NCI-H748 (cell line): ENCODE measurements at regions not wholly inside any gene's neighbourhood (a gene's known extent, or its start where the extent isn't known, plus 50 kb on each side); places are given as distances from the start of the nearest gene placed in this dataset.

Experiments used
- DNase-seq: peaks from one replicate; lab custom pipeline; 2025; ENCODE audit not compliant: unreplicated experiment; lab: John Stamatoyannopoulos, UW

GRCh38 chr1:56229186-56229585 lies 350.2 kb downstream of the PLPP3 start:
- peak; percentile 78 for DNase-seq

GRCh38 chr1:56227886-56228285 lies 351.5 kb downstream of the PLPP3 start:
- DNase-seq = no peak

GRCh38 chr1:56227401-56227800 lies 352.0 kb downstream of the PLPP3 start:
- no peak for DNase-seq

GRCh38 chr1:56225964-56226815 lies 353.2 kb downstream of the PLPP3 start:
- DNase-seq = no peak

- DNase-seq = no peak
These were observed 355.4 kb downstream of the PLPP3 start for GRCh38 chr1:56223968-56224367.

- DNase-seq = no peak
These were observed 356.3 kb downstream of the PLPP3 start for GRCh38 chr1:56222914-56223540.

GRCh38 chr1:56220021-56220420 lies 359.3 kb downstream of the PLPP3 start:
- no peak for DNase-seq

- DNase-seq = no peak
These were observed 361.3 kb downstream of the PLPP3 start for GRCh38 chr1:56218023-56218422.

- no peak for DNase-seq
These were observed 363.1 kb downstream of the PLPP3 start for GRCh38 chr1:56216218-56216617.

- DNase-seq = no peak
These were observed 363.6 kb downstream of the PLPP3 start for GRCh38 chr1:56215771-56216170.

GRCh38 chr1:56215086-56215485 lies 364.3 kb downstream of the PLPP3 start:
- no peak for DNase-seq

GRCh38 chr1:56213068-56213467 lies 366.3 kb downstream of the PLPP3 start:
- DNase-seq = no peak

GRCh38 chr1:56212143-56212542 lies 367.2 kb downstream of the PLPP3 start:
- no peak for DNase-seq

- DNase-seq = no peak
These were observed 373.0 kb downstream of the PLPP3 start for GRCh38 chr1:56206391-56206790.

- no peak for DNase-seq
These were observed 375.2 kb downstream of the PLPP3 start for GRCh38 chr1:56204206-56204605.

- DNase-seq = no peak
These were observed 376.4 kb downstream of the PLPP3 start for GRCh38 chr1:56202796-56203492.

- no peak for DNase-seq
These were observed 377.2 kb downstream of the PLPP3 start for GRCh38 chr1:56202186-56202585.

- no peak for DNase-seq
These were observed 378.5 kb downstream of the PLPP3 start for GRCh38 chr1:56200896-56201295.

- peak; percentile 79 for DNase-seq
These were observed 378.9 kb downstream of the PLPP3 start for GRCh38 chr1:56200442-56200841.

- no peak for DNase-seq
These were observed 379.4 kb downstream of the PLPP3 start for GRCh38 chr1:56199956-56200355.

GRCh38 chr1:56199061-56199460 lies 380.3 kb downstream of the PLPP3 start:
- DNase-seq = no peak

- DNase-seq = no peak
These were observed 381.4 kb downstream of the PLPP3 start for GRCh38 chr1:56197946-56198345.
